Fibroblast of peridontal ligament (primary cell): ENCODE measurements at regions not wholly inside any gene's neighbourhood (a gene's known extent, or its start where the extent isn't known, plus 50 kb on each side); places are given as distances from the start of the nearest gene placed in this dataset.

Experiments
- DNase-seq: peaks from one replicate; pipeline ENCODE4 v3.0.0-alpha.2; 2010; ENCODE audit errors: extremely low read depth

DNA sequence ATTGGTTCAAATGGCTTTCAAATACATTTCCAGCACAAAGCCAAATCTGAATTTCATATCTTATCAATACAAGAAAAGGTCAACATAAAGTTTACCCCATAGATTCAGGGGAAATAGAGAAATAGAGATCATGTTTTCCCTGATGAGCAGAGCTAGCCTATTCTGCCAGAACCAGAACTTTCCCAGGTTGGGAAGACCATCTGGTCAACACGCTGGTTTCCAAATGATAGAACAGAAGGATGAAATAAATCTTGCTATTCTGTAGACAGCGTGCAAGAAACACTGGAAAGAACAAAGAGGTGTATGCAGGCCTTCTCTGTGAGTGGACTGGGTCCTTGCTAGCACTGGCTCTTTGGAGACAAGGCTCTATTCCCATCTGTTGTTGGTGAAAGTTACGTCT lies 350.6 kb downstream of the NDFIP2 start:
- no peak for DNase-seq

DNA sequence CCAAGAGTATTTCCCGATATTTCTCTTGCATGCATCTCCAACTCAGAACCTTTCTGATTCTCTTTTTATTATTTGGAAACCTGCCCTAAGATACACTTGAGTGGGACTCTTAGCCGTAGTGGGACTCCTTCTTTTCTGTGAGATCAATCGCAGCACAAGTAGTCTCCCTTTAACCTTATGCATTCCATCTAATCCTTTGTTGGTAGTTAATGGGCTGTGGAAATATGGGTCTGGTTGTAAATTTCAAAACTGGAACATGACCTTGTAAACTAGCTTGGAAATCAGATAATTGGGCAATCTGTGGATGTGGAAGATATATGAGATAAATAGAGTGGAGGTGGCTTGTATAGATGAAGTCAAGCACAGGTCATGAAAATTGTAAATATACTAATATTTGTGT lies 350.0 kb downstream of the NDFIP2 start:
- no peak for DNase-seq

DNA sequence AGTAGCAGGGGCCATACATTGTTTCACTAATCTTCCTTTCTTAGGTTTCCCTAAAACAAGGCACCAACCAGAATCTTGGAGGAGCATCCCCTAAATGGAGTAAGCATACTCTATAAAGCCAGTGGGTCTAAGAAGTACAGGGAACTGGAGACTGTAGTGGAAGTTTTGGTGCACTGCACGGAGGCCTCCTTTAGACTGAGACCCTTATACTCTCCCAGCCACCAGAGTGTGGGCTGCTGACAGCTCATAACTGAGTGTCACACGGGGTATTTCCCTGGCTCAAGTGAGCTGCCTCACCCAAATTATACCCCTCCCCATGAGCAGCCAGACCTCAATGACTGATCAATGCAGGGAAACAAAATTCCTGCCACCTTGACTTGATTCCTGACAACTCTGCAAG lies 349.5 kb downstream of the NDFIP2 start:
- DNase-seq, result no peak

DNA sequence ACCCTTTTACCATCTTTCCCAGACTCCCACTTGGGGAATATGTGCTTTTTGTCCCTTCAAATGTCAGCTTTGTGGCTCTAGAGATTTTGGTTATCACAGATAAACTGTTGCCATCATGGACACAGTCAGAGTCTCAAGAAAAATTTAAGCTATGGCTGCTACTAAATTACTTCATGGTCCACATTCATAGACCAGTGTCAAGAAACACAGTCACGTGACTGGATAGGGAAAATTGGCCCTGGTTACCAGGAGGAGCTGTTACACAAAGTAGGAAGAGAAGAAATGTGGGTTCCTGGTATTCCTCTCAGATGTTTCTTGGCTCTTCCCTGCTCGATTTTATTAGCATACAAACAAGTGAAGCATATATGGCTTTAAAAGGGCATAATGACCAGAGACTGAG lies 348.9 kb downstream of the NDFIP2 start:
- no peak for DNase-seq

DNA sequence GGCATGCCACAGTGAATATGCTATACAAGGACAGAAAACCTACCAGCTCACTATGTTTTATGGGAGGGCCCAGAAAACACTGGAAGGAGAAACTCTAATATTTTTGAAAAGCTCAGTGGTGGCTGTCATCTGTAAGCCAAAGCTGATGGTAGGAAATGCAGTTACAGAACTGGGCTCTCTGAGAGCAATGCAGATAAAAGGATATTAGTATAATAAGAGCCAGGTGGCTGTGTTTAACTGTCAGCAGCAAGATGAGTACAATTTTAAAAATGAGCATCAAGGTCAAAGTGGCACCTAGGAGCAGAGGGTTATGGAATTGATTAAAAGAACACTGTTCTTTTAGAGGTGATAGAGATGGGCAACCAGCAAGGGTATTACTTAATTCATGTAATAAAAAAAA lies 345.0 kb downstream of the NDFIP2 start:
- no peak for DNase-seq

DNA sequence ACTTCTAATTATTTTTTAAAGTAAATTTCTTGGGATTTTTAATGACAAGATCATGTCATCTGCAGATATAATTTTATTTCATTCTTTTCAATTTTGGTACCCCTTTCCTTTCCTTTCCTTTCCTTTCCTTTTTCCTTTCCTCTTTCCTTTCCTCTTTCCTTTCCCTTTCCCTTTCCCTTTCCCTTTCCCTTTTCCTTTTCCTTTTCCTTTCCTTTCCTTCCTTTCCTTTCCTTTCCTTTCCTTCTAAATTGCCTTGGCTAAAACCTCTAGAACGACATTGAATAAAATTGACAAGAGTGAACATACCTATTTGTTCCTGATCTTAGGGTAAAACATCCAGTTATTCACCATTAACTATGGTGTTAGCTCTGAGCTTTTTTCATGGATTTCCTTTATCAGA lies 334.1 kb downstream of the NDFIP2 start:
- DNase-seq, result no peak

DNA sequence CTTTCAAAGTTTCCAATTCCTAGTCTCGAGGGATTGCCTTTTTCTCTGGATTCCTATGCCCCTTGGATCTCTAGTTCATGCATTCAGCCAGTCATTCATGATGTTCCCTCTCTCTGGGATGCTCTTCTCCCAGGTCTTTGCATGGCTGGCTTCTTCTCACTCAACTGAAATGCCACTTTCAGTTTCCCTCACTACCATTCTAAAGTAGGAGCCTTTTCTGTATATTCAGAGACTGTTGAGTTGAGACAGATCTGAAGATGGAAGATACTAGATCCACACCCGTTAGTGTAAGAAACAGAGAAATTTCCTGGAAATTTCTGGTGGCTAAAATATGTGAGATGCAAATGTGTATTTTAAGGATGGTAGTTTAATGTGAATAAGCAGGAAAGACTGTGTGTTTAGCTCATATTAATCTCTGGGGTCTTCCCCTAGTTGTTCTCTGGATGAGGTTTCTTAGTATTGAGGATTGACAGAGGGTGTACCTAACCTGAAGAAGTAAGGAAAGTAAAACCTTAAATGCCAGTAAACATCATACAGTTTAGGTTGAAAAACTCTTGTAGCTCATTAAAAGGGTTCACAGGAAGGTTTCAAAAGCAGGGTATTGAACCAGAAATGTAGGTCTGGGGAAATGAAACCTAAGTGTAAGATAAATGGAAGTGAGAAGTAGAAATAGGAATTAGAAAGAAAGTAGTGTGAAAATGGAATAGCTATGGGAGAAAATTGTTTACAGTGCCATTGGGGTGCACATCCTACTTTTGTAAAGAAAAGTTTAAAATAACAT lies 331.3 kb downstream of the NDFIP2 start:
- no peak for DNase-seq

DNA sequence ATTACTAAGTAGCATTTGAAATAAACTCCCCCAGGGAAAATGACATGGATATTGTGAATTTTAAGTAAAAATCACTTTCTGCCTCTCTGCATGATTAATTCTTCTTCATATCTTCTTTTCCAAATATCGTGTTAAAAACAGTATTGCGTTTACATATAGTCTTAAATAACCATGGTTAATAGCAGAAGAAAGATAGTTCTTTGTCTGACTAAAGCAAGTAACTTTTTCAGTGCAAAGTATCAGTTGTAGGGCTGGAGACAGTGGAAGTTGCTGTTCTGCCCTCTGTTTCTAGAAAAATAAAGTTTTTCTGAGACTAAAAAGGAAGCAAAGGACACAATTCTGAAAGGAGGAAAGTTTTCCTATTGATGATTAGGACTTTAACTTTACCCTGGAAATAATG lies 330.2 kb downstream of the NDFIP2 start:
- no peak for DNase-seq

DNA sequence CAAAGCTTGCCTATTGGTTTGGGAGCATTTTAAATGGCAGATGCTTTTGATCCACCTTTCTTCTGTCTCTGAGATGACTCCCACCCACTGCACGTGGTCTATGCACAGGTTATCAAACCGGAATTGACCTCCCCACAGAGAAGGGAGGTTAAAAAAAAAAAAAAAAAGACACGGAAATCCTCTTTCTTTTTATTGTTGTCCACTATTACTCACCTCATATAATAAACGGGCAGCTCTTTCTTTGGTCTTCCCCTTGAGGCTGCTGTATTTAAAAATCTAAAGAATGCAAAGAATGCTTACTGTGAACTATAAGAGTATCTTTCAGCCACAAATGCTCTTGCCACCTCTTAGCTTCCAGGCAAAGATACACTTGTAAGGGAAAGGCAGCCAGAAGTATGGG lies 329.7 kb downstream of the NDFIP2 start:
- peak; percentile 34 for DNase-seq

DNA sequence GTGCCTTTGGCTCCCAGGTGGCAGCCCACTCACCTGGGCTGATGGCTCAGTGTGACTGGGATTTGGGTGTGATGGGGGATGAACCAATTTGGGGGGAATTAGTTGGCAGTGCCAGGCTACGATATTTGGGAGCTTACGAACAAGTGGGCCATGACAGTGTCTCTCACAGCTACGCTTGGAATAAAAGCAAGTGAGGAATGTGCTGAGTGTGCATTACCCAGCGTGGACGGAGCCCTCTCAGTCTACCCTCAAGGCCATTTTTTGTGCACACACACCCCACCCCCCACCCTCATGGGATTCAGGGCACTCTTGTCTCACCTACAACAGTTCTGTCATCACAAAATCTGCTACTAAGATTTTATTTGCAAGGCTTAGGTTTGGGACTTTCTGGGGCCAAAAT lies 329.1 kb downstream of the NDFIP2 start:
- no peak for DNase-seq

DNA sequence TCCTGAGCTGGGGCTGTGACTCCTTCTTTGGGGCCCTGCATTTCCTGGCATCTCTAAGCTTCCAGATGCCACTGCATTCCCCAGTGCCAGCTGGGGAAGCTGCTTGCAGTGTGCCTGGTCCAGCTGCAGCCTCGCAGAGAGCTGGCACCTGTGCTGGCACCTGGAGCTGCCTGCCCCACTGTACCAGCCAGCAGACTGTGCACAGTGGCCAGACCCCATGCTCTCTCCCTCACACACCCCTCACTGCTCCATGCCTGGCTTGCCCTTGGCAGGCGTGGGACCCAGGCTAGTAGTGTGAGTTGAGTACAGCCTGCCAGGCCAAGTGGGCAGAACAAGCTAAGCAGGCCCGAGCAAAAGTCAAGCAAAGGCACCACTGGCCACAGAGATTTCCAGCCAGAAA lies 327.5 kb downstream of the NDFIP2 start:
- DNase-seq, result no peak

DNA sequence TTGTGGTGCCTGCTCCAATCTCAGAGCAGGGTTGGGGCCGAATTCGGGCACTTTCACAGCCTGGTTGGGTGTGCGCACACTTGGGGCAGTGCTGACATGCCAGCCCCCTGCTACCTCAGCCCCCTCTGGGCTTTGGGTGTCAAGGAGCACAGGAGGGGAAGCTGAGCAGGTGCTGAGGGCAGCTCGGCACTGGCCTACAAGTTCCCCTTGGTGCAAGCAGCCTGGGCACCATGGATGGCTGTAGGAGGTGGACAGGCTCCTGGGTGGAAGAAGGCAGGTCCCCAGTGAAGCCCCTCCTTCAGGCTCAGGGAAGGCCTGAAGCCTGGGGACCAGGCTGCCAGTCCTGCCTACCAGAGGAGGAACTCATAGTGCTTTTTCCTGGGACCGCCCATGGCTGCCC lies 326.6 kb downstream of the NDFIP2 start:
- no peak for DNase-seq

DNA sequence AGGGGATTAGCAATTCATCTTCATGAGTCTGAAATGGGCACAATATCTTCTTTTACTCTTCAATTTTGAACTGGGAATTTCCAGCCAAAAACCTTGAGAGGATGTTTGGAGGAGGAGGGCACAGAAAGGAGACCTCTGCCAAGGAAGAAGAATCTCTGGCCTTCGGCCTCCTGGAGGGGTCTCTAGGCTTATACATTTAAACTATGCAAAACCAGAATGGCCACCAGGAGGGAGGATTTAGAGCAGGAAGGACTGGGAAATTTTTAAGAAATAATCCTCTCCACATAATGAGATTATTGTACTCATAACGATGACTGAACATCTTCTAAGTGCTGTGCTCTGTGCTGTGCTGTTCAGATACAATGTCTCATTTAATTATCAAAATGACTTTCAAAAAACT lies 325.9 kb downstream of the NDFIP2 start:
- DNase-seq, result no peak

DNA sequence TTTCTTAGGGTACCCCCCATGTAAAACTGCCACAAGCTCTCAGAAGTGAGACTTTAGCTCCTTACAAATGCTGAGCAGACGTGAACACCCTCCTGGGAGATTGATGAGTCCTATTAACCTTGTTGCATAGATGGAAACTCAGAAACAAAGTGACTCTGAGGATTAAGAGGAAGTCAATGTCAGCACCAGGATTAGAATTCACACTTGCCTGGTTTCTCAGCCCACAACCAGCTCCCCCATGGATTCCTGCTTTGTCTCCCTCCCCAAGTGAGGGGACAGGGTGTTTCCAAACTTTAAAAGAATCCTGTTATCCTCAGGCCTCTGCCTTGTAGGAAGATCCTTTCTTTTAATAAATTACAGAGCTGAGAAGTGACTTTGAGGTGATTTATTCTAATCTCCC lies 324.4 kb downstream of the NDFIP2 start:
- DNase-seq, result no peak

DNA sequence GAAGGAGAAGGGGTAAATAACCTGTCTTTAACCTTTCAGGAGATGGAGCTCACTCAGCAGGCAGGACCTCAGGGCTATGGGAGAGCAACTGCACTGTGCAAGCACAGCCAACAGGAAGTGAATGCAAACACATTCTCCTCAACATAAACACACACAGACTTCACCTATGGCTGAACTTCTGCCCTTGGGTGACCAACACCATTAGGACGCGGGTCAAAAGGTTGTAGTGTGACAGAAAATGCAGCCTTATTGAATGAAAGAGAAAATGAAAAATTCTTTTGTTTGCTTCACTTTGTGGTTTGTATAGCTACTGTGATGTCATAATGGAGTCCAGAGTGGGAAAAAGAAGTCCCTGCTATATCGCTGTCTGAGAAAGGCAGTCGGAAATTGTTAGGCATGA lies 323.0 kb downstream of the NDFIP2 start:
- DNase-seq, result no peak

DNA sequence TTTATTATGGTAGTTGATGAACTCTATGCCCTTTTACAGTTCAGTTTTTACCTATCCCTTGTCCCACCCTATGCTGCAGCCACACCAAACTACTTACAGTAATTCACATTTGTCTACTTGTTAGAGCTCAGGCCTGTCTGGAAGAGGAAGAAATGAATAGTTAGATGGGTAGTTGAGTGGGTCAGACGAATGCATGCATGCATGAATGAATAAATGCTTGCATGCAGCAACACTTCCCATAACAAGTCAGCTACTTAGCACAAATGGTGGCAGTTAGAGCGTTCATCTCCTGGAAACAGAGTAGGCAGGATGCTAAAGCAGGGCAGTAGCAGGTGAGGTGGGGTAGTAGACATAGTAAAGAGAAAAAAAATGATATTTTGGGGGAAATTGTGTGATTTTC lies 322.3 kb downstream of the NDFIP2 start:
- DNase-seq, result no peak

DNA sequence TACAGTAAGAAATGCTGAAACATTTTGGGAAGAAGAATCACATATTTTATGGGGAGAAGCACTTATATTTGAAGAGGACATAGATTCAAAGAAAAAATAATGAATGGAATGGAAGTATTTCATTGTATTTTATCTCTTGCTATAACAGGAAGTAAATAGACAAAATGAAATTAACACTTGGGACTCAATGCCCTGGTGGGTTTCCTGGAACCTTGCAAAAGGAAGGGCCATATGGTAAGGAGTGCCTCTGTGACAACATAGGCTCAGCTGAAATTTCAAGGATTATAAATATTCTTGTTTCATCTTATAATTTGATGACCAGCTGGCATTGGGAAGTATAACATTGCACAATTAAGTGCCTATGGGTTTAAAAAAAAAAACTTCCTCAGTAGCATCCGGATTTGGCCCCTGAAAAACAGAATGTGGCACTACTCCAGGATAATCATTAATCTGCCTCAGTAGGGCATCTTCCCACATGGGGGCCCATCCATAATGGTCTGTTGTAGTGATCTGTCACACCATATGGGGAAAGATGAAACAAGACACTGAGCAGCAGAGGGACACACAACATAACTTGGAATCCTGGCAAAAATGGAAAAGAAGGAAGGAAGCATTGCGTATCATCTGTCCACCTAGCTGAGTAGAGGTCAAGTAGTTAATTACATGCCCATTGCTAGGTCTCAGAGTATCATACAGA lies 321.6 kb downstream of the NDFIP2 start:
- DNase-seq, result no peak

DNA sequence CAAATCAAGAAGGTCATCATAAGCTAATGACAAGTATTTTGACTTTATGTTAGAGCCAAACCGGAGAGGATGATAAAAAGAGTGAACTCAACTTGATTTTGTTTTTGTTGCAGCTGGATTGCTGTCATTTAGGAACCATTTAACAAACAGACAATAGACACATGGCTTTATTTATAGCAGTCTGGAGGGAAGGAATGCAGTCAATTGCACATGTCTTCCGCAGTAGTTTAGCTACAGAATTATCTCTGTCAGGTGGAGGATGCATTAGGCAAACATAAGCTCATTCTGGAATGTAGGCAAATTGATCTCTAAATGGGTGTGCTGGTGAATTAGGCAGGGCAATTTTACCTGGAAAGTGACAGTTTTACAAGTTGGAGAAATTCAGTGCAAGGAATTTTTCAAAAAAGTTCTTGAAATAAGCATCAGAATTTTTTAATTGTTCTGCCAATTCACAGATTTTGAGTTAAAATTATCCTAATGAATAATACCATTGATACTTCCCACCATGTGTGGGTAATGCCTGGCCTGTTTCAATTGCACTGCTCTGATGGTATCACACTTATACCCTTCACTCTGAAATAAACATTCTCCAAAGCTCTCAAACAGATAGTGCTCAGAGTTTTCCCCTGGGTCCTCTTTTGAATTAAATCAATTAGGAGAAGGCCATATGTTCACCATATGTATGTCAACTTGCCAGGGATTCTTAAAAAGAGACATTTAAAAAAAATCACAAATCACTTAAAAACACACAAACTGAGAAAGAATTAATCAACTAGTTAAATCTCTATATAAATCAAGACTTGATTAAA lies 318.3 kb downstream of the NDFIP2 start:
- peak; percentile 69 for DNase-seq

DNA sequence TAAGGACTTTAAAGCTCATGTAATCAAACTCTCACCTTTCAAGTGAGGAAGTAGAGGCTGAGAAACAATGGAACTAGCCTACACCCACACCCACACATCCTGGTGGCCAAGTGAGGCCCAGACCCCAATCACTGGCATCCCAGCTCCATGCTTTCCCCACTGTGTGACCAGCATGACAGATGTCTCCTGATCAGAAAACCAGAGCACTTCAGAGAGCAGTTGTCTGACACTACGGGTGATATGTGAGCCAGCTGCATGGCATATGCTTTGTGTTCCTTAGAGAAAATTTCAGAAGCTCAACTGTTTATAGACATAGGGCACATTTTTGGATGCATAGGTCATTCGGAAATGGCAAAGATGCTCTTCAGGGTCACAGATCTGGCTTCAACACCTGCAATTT lies 315.2 kb downstream of the NDFIP2 start:
- no peak for DNase-seq

DNA sequence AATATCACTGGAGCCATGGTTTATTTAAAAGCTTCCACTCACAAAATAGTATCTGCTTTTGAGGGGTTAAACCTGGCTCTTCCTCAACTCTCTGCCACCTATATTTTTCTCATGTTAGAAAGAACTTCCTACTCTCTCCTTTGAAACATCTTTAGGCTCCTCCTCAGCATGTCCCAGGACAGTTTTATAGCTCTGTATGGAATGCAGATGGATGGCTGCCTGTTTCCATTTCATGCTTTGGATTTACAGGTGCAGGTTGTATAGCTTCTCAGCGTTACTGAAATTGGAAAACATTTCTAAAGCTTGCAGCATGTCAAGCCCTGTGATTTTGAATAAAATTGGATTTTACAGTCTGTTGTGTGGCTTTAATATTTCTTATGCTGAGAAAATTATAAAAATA lies 314.0 kb downstream of the NDFIP2 start:
- DNase-seq, result no peak

DNA sequence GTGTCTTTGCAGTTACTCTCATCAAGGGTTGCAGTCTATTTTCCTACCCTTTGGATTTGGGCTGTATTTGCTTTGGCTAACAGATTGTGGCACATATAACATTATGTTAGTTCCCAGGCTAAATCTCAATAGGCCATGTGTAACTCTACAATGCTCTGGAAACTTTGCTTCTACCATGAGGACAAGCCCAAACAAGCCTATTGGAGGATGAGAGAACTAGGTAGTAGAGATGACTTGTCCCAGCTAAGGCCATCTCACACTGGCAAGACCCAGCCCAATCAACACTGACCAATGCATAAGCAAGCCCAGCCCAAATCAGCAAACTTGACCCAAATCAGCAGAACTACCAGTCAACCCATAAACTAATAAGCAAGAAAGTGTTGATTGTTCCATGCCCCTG lies 311.8 kb downstream of the NDFIP2 start:
- no peak for DNase-seq

DNA sequence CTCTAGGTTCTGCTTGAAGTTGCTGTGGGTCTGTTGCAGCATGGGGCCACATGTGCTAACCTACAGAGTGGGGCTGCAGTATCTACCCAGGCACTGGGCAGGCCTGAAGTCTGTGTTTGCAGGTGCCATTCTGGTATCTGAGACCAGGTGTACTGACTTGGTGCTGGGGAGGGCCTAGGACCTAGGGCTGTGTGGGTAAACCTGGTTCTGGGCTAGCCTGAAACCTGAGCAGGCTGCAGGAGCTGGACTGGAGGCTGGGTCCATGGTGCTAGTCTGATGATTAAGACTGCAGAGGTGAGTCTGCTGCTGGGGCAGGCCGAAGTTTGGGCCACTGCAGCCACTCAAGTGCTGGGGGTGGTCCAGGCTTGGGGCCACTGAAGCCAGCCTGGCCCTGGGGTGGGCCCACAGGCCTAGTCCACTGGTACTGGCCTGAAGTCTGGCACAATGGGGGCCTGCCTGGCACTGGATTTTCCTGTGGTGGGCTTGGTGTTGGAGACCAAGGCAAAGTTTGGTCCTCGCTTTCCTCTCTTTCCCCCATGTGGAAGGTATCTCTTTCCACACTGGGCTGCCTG lies 310.6 kb downstream of the NDFIP2 start:
- DNase-seq, result no peak

DNA sequence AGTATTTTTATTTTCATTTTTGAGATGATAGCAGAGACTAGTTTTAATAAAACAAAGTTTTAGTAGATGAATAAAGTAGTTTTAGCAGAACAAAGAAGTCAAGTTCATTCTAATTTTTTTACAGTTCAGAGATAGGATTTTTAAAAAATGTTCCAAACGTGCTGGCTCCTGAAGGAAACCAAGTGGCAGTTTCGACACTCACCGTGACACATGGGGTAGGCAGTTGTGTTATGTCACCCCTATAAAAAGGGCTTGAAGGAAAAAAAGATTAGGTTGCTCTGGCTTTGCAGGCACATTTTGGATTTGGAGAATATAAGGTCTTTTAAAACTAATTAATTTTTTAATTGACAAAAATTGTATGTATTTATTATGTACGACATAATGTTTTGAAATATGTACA lies 305.2 kb downstream of the NDFIP2 start:
- no peak for DNase-seq
